Endothelial cell of umbilical vein (primary cell): ENCODE measurements at regions not wholly inside any gene's neighbourhood (a gene's known extent, or its start where the extent isn't known, plus 50 kb on each side); places are given as distances from the start of the nearest gene placed in this dataset.

Experiments used
- BruUV-seq: library from RNA; stranded (reverse); fragments of 400-500 nt; replicated peaks from 2 replicates; lab custom pipeline; 2021; lab: Mats Ljungman, UMichigan
- CTCF ChIA-PET: fragments of 300-600, 350-600 bp; sonication (Branson Sonifier 250); formaldehyde crosslinking; loops from one replicate; lab custom pipeline; 2021; ENCODE audit warnings: antibody characterized with exemption, inconsistent platforms; lab: Charles Lee
- POLR2A ChIA-PET: fragments of 300-600, 350-600 bp; sonication (Branson Sonifier 250); formaldehyde crosslinking; loops from one replicate; lab custom pipeline; 2021; ENCODE audit warnings: antibody characterized with exemption, inconsistent platforms; lab: Charles Lee
- DNase-seq: peaks from one replicate; pipeline ENCODE4 v3.0.0-alpha.2; 2011; ENCODE audit warnings: low read depth, low spot score
- FAIRE-seq: peaks from 2 replicates; lab custom pipeline; 2011; peaks lifted over from hg19 to GRCh38; lab: Jason Lieb, UNC
- H2AFZ ChIP-seq: 2 replicates; pipeline ENCODE4 v1.6.0; 2012; ENCODE audit warnings: low read depth, low read length, control low read depth, inconsistent platforms
- H3K27ac ChIP-seq: 2 replicates; pipeline ENCODE4 v1.5.1; 2011; ENCODE audit warnings: low read depth, mild to moderate bottlenecking, control low read depth, low read length, moderate library complexity; ENCODE audit not compliant: insufficient read depth
- H3K27me3 ChIP-seq, 2 experiments: 2 replicates each; pipeline versions ENCODE4 v1.6.0 to v1.6.1; 2011; ENCODE audit warnings: low read length in 2 of 2, mixed read lengths in 1 of 2; ENCODE audit not compliant: control insufficient read depth in 2 of 2, insufficient read depth in 2 of 2
- H3K36me3 ChIP-seq, 2 experiments: 2 replicates in 1 of 2; 3 replicates in 1 of 2; pipeline ENCODE4 v1.5.1; 2011; ENCODE audit warnings: low read length in 2 of 2, mild to moderate bottlenecking in 1 of 2, moderate library complexity in 1 of 2; ENCODE audit not compliant: control insufficient read depth in 2 of 2, insufficient read depth in 2 of 2; ENCODE audit errors: extremely low read depth in 1 of 2
- H3K4me1 ChIP-seq: 3 replicates; pipeline ENCODE4 v1.5.1; 2011; ENCODE audit warnings: mild to moderate bottlenecking, low read length; ENCODE audit not compliant: control insufficient read depth, insufficient read depth; ENCODE audit errors: extremely low read depth
- H3K4me2 ChIP-seq: 2 replicates; pipeline ENCODE4 v1.6.1; 2011; ENCODE audit warnings: low read length, control low read depth, mixed read lengths; ENCODE audit not compliant: insufficient read depth
- H3K4me3 ChIP-seq, 3 experiments: fragments of 200-600 bp in 1 of 3; sonication (generic), shearing (Covaris generic) in 1 of 3; replicated peaks in 1 of 3; 2 replicates each; pipeline ENCODE4 v1.5.1; 2011 to 2016; ENCODE audit warnings: control low read depth in 3 of 3, low read length in 3 of 3, mild to moderate bottlenecking in 2 of 3, inconsistent platforms in 1 of 3, low read depth in 1 of 3, moderate library complexity in 1 of 3; ENCODE audit not compliant: insufficient read depth in 1 of 3
- H3K79me2 ChIP-seq: 2 replicates; pipeline ENCODE4 v1.6.0; 2012; ENCODE audit warnings: low read length, inconsistent platforms; ENCODE audit not compliant: control insufficient read depth, insufficient read depth
- H3K9ac ChIP-seq: replicated peaks from 2 replicates; pipeline ENCODE3; 2011; ENCODE audit warnings: low read length, control low read depth; ENCODE audit not compliant: insufficient read depth; ENCODE audit errors: extremely low read depth
- H3K9me1 ChIP-seq: replicated peaks from 3 replicates; pipeline ENCODE4 v1.6.0; 2011; ENCODE audit warnings: mild to moderate bottlenecking, low read length; ENCODE audit not compliant: control insufficient read depth, insufficient read depth; ENCODE audit errors: extremely low read depth
- H3K9me3 ChIP-seq: replicated peaks from 2 replicates; pipeline ENCODE4 v1.5.1; 2012; ENCODE audit warnings: low read length, inconsistent platforms; ENCODE audit not compliant: control insufficient read depth, insufficient read depth
- H4K20me1 ChIP-seq: replicated peaks from 2 replicates; pipeline ENCODE3; 2011; ENCODE audit warnings: mild to moderate bottlenecking, low read length; ENCODE audit not compliant: control insufficient read depth, insufficient read depth; ENCODE audit errors: extremely low read depth
- EZH2 ChIP-seq: IDR thresholded peaks from 2 replicates; pipeline ENCODE4 v1.6.1; 2012; ENCODE audit warnings: borderline replicate concordance, low read depth, mild to moderate bottlenecking, moderate library complexity, low read length, inconsistent platforms; ENCODE audit not compliant: severe bottlenecking
- FOS ChIP-seq: IDR thresholded peaks from 2 replicates; pipeline ENCODE4 v1.6.1; 2011; ENCODE audit warnings: mild to moderate bottlenecking, low read length, moderate library complexity, borderline replicate concordance; ENCODE audit not compliant: insufficient read depth
- GATA2 ChIP-seq: IDR thresholded peaks from 2 replicates; pipeline ENCODE4 v1.7.0; 2011; ENCODE audit warnings: low read depth, mild to moderate bottlenecking, moderate library complexity, mixed read lengths, low read length; ENCODE audit not compliant: insufficient read length, insufficient read depth
- JUN ChIP-seq: IDR thresholded peaks from 2 replicates; pipeline ENCODE4 v1.6.1; 2011; ENCODE audit warnings: borderline replicate concordance, low read depth; ENCODE audit not compliant: insufficient read length, insufficient read depth
- MYC ChIP-seq: IDR thresholded peaks from one replicate; pipeline ENCODE4 v1.6.1; 2011; ENCODE audit warnings: mild to moderate bottlenecking, low read depth, low read length
- POLR2A ChIP-seq: IDR thresholded peaks from 2 replicates; pipeline ENCODE4 v1.6.1; 2012; ENCODE audit warnings: low read depth, mild to moderate bottlenecking, control low read depth, low read length
- POLR2AphosphoS5 ChIP-seq: IDR thresholded peaks from 2 replicates; pipeline ENCODE4 v1.6.1; 2012; ENCODE audit warnings: low read depth, mild to moderate bottlenecking, control low read depth, low read length, moderate library complexity; ENCODE audit not compliant: insufficient read depth
- dilution Hi-C: fragments of 300-500 bp; cut with MboI; formaldehyde crosslinking; loops from one replicate; pipeline ENCODE4 v1.15.0; 2019; ENCODE audit warnings: low sequenced_read_pairs; ENCODE audit not compliant: extremely low pct_ligation_motif_present
- intact Hi-C: fragments of 100-400 bp; cut with micrococcal nuclease; formaldehyde crosslinking; loops from one replicate; pipeline ENCODE4 v1.10.0; 2022
- TF ChIP-seq, protein P1 (sequence below), 2 donors: IDR thresholded peaks; 1 replicate in 1 of 2; 2 replicates in 1 of 2; pipeline ENCODE4 v1.5.1; 2011; ENCODE audit warnings: low read length in 2 of 2, mild to moderate bottlenecking in 2 of 2, moderate library complexity in 2 of 2, control low read depth in 1 of 2, inconsistent platforms in 1 of 2, low read depth in 1 of 2; ENCODE audit not compliant: insufficient read depth in 1 of 2; ENCODE audit errors: extremely low read depth in 1 of 2
- TF ChIP-seq, protein P2 (sequence below): IDR thresholded peaks from 2 replicates; pipeline ENCODE4 v1.6.1; 2011; ENCODE audit not compliant: insufficient read depth, insufficient read length

DNA sequence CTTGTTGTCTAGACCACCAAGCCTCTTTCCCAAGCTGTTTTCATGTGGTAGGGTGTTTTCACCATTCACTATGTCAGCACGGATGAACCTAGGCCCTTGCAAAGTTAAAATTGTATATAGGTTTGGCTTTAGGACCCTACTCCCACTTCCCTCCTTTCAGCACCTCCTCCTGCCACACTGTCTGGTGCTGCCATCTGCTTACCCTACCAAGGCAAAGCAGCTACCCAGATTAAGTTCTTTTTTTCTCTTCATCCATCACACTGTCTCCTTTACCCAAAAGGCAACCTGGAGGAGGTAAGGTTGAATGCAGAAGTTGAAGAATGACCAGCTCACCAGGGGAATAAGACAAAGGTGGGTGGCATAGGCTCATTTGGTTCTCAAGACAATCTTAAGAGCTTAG, 184.0 kb downstream of the CDC5L start:
- FAIRE-seq (no peak), DNase-seq (no peak)
- no TSS peak for BruUV-seq
- dilution Hi-C loops = no loop called here
- Histone ChIP-seq H3K36me3 (no peaks in the 10 kb centered on the region), H3K4me2 (no peak overlapping the region), H3K4me3 (no peak overlapping the region), H2AFZ (no peak overlapping the region), H3K27ac (no peak overlapping the region), H3K9ac (no peak overlapping the region), H4K20me1 (no peaks in the 10 kb centered on the region), H3K9me3 (no peaks in the 10 kb centered on the region), H3K27me3 (no peaks in the 10 kb centered on the region), H3K9me1 (no peaks in the 10 kb centered on the region), H3K4me1 (no peaks in the 10 kb centered on the region), H3K79me2 (no peaks in the 10 kb centered on the region)
- CTCF ChIA-PET = interaction anchor here (1.4 to 3.3 kb wide), 2 partner anchors 96 to 102 kb away, joined by 5 to 19 read pairs; no protein-coding TSS in a partner anchor
- TF ChIP-seq FOS = no peak
- no peak for TF ChIP-seq MYC
- no peak for TF ChIP-seq POLR2A
- TF ChIP-seq, protein P1, sequence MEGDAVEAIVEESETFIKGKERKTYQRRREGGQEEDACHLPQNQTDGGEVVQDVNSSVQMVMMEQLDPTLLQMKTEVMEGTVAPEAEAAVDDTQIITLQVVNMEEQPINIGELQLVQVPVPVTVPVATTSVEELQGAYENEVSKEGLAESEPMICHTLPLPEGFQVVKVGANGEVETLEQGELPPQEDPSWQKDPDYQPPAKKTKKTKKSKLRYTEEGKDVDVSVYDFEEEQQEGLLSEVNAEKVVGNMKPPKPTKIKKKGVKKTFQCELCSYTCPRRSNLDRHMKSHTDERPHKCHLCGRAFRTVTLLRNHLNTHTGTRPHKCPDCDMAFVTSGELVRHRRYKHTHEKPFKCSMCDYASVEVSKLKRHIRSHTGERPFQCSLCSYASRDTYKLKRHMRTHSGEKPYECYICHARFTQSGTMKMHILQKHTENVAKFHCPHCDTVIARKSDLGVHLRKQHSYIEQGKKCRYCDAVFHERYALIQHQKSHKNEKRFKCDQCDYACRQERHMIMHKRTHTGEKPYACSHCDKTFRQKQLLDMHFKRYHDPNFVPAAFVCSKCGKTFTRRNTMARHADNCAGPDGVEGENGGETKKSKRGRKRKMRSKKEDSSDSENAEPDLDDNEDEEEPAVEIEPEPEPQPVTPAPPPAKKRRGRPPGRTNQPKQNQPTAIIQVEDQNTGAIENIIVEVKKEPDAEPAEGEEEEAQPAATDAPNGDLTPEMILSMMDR (IDR thresholded peaks at IDR 0.05; ENCODE audit: extremely low read depth in 1 of 2, insufficient read depth in 1 of 2, low read depth in 1 of 2, low read length in 2 of 2) = no peak
- TF ChIP-seq GATA2 = no peak
- TF ChIP-seq POLR2AphosphoS5 = no peak
- TF ChIP-seq JUN = no peak
- no peak for TF ChIP-seq EZH2
- TF ChIP-seq, protein P2, sequence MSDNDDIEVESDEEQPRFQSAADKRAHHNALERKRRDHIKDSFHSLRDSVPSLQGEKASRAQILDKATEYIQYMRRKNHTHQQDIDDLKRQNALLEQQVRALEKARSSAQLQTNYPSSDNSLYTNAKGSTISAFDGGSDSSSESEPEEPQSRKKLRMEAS = no peak
- intact Hi-C loops = no loop called here
- POLR2A ChIA-PET = no interaction called here
